H1 (cell line): ENCODE measurements at regions not wholly inside any gene's neighbourhood (a gene's known extent, or its start where the extent isn't known, plus 50 kb on each side); places are given as distances from the start of the nearest gene placed in this dataset.

Experiments
- BCL11A ChIP-seq, 2 experiments: IDR thresholded peaks; one replicate each; pipeline ENCODE4 v1.6.1; 2011; ENCODE audit warnings: low read depth in 2 of 2, low read length in 2 of 2, mild to moderate bottlenecking in 2 of 2
- BRCA1 ChIP-seq: IDR thresholded peaks from 2 replicates; pipeline ENCODE4 v1.6.1; 2012; ENCODE audit warnings: low read depth, low read length, improper control_type of control experiment
- MAFK ChIP-seq: IDR thresholded peaks from 2 replicates; pipeline ENCODE4 v1.6.1; 2012; ENCODE audit warnings: low read depth, mild to moderate bottlenecking, improper control_type of control experiment, low read length
- POLR2AphosphoS5 ChIP-seq: IDR thresholded peaks from 2 replicates; pipeline ENCODE4 v1.6.1; 2011; ENCODE audit warnings: low read depth, low read length

- TF ChIP-seq BRCA1, result no peak
- no peak for TF ChIP-seq POLR2AphosphoS5
- TF ChIP-seq BCL11A (IDR thresholded peaks at IDR 0.05; ENCODE audit: low read depth in 2 of 2, low read length in 2 of 2), result no peak
- no peak for TF ChIP-seq MAFK
These were observed 132.8 kb upstream of the SLC7A11 start (continued) for GRCh38 chr4:138374947-138375346.
